AG09319 (cell line): ENCODE measurements at regions not wholly inside any gene's neighbourhood (a gene's known extent, or its start where the extent isn't known, plus 50 kb on each side); places are given as distances from the start of the nearest gene placed in this dataset.

Experiments used
- DNase-seq: peaks from one replicate; pipeline ENCODE4 v3.0.0-alpha.2; 2010; ENCODE audit warnings: low read depth; ENCODE audit errors: extremely low read depth
- TF ChIP-seq, protein P1 (sequence below): IDR thresholded peaks from 2 replicates; pipeline ENCODE4 v1.5.1; 2011; ENCODE audit warnings: low read depth, mild to moderate bottlenecking, inconsistent platforms, low read length, moderate library complexity

DNA sequence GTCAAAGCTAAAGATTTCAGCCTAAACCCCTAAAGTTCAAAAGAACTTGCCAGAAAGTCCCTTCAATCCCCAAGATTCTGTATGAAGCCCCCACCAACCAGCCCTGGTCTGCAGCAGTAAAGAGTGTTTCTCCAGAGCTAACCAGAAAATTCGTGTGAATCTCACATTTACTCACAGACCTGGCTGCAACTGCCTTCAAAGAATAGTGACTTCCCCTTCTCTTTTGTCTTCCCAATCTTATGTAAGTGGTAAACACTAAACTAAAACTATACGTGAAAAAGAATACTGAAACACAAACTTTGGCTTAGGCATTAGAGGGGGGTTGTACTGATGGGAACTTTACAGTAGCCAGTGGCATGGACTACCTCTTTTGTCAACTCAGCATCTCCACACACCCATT lies 50.6 kb upstream of the SETBP1 start:
- no peak for DNase-seq
- TF ChIP-seq, protein P1, sequence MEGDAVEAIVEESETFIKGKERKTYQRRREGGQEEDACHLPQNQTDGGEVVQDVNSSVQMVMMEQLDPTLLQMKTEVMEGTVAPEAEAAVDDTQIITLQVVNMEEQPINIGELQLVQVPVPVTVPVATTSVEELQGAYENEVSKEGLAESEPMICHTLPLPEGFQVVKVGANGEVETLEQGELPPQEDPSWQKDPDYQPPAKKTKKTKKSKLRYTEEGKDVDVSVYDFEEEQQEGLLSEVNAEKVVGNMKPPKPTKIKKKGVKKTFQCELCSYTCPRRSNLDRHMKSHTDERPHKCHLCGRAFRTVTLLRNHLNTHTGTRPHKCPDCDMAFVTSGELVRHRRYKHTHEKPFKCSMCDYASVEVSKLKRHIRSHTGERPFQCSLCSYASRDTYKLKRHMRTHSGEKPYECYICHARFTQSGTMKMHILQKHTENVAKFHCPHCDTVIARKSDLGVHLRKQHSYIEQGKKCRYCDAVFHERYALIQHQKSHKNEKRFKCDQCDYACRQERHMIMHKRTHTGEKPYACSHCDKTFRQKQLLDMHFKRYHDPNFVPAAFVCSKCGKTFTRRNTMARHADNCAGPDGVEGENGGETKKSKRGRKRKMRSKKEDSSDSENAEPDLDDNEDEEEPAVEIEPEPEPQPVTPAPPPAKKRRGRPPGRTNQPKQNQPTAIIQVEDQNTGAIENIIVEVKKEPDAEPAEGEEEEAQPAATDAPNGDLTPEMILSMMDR = no peak
